Right lung (tissue), 2 donors: ENCODE measurements at regions not wholly inside any gene's neighbourhood (a gene's known extent, or its start where the extent isn't known, plus 50 kb on each side); places are given as distances from the start of the nearest gene placed in this dataset.

ENCODE experiments used
- DNase-seq, 2 donors: peaks; one replicate each; pipeline ENCODE4 v3.0.0-alpha.2; 2013

DNA sequence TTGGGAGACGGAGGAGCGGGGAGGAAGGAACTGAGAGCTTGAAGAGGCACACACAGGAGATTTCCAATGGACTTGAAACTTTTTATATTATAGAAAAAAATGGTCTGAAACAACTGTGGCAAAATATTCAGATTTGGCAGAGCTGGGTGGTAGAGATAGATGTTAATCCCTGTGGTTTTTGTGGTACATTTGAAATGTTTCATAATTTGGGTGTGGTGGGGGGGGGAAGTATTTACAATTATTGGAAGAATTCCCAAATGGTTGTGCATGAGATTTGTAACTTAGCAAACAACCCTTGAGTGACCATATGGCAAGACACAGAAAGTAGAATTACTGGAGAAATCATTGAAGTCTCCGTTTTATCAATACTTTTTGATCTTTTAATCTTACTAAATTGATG is 588.8 kb upstream of the PSMD7 start:
- no peak for DNase-seq

DNA sequence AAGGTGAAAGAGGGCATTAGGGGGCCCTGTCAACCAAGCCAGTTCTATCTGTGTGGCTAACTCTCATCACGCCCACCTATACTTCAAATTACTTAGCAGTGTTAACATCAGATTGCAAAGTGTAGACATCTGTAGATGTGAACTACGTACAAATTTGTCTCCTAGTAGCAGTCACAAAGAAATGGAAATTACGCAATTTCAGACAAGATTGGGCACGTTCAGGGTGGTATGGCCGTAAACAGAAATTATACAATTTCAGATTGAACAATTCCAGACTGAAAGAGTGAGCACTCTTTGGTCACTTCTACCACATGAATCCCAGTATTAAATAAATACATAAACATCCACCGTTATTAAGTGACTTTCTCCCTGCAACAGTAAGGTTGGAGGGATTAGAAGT is 592.7 kb upstream of the PSMD7 start:
- no peak for DNase-seq

DNA sequence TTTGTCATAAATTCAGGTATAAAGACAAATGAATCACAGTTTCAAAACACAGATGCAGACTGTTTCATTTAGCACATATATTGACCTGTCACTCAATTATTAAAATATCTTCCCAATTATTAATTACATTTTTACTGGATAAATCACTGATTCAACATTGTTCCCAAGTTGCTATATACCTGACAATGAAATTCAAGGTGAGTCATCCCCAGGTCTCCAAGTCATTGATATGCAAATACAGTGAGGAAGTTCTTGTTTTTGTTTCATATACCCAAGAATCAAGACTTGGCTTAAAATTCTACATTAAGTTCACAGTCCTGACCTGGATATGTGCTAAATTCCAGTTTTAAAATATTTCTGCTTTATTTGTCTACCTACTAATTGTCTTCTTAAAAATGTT is 599.3 kb upstream of the PSMD7 start:
- no peak for DNase-seq

DNA sequence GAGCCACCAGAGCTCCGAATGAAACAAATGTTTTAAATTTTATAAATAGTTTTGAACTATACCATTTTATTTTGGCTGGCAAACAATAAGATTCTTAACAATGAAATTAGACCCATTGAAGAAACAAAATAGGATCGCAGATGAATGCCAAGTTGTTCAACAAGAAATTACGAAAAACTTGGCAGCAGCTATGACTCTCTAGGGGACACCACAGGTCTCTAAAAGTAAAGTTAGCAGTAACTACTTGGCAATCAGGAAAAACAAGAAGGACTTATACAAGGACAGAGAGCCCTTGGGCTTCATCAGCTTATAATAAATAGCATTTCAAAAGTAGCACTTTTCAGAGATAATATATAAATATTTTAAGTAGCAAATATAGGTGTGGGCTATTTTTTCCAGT is 603.8 kb upstream of the PSMD7 start:
- no peak for DNase-seq

DNA sequence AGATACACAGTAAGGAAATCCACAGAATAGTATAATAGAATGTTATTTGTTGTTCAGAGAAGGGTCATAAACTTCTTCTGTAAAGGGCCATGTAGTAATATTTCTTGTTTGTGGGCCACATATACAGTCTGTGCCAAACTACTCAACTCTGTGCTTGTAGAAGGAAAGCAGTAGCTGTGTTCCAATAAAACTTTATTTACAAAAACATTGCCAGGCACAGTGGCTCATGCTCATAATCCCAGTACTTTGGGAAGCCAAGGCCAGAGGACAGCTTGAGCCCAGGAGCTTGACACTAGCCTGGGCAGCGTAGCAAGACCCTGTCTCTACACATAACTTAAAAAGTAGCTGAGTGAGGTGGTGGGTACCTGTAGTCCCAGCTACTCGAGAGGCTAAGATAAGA is 612.8 kb upstream of the PSMD7 start:
- DNase-seq, result no peak

DNA sequence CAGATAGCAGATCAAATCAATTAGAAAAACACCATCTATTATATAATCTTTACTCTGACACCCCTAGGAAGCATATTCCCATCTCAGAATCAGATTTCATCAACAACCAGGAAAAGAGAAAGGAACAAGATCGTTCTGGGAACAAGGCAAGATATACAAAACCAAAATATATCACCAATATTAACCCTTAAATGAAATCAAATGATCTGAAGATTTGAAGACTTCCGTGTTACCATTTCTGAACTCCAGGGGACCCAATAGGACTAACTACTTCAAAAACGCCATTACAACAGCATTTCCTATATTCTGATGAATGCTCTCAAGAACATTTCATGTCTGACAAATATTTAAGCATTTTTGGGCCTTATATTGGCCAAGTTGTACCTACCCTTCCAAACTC is 624.2 kb upstream of the ZFHX3 start:
- DNase-seq, result no peak

DNA sequence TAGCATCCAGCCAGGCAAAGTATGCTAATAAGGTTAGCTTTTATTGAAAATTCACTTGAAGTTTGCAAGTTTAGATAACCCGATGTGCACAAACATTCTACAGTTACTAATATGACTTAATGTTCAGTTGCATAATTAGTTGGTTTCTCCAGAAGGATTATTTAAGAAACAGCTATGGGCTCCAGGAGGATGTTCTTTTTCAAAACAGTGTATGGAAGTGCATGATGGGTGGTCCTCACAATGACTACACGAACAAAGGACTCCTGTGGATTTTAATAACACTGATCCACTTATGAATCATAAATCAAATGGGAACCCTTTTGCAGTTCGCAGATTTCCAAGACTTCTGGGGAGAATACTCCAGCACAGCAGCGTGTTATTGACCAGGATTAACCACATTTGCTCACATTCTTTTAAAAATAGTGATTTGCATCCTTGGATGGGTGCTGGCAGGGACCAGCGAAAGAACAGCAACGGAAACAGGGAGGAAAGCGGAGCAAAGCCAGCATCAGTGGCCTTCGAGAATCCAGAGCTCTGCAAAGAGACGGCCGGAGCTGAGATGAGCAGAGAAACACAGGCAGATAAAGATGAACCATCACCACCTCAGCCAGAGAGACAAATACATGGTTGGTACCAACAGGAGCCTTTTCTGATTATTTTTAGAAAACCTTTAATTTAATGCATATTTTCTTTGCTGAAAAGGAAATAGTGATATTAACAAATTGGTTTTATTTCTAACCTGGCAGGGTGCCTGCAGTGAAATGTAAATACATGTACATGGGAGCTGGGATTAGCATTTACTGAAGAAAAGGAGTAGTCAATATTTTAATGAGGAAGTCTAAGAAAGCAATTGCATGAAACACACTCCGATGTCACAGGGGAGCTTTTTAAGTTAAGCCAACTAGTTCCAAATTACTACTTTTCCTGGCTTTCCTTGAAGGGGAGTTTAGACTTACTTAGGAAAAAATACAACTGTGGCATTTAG is 623.2 kb upstream of the ZFHX3 start:
- peak; percentile 17 to 30 for DNase-seq

DNA sequence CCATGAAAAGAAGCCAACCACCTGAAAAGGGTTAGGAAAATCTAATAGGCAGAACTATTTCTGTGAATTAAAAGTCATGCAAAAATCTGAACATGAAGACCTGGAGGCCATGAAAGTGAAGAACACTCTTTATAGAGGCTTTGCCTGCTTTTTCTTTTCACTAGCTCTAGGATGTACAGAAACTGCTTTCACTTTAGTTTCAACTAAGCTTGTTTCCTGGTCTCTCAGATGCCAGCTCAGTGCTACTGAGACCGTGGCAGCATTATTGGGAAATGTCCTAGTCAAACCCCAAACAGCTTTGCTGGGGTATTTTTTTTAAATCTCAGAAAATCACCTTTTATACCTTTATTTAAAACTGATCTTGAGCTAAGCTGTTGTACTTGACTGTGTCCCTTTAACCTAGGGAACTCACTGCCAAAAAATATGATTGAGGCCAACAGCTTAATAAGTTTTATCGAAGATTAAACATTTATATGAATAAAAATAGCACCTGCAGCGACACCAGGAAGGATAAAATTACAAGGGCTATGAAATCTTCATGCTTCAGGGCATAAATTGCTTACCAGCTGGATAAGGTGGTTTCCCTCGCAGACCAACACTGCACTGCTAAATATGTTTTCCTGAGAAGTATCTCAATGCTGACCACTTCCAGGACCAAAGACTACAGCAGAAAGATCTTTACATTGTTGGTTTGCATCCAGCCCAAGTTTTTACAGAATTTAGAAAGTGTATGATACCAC is 621.8 kb upstream of the ZFHX3 start:
- DNase-seq, result no peak

DNA sequence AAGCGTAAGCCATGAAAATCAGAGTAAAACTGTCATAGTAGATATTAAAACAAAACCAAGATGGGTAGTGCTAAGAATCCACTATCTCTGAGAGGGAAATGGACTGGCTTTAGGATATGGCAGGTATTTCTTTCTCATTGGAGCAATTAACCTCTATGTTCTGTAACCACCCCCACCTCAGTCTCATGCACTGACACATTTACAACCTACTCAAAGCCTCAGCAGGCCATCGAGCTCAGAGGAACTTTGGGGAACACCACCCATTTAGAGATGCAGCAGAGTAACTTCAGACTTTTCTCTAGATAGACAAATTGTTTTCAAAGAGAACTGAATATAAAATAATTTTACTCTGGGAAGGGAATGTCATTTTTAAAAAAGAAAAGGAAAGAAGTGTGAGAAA is 615.8 kb upstream of the ZFHX3 start:
- DNase-seq, result no peak

DNA sequence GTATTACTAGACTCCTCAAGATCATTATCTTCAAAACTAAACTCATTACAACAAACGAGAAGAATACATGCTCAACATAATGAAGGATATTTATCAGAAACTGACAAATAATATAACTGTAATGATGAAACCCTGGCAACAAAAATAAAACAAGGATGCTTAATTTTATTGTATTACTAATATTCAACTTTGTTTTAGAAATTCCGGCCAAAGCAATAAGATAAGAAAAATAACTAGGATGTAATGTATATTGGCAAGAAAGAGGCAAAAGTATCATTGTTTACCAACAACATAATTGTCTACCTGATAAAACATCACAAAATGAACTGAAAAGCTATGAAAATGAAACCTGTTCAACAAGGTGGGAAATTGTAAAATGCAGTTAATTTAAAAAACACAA is 588.3 kb upstream of the ZFHX3 start:
- DNase-seq, result no peak

DNA sequence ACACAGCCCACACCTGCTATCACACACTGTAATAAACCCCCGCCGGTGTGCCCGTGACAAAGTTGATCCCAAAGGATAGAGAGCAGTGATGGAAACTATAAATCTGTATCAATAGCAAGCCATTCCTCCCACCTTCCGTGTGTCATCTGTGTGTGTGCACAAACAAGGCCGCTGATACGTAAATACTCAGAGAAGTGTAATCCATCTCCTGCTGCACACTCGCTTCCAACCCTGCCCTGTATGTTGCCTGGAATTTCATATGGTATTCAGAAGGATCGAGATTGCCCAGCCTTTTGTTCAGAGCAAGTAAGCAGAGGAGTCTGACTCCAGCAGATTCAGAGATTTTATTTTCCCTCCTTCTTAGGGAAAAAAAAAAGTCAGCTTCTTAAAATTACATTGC is 581.1 kb upstream of the ZFHX3 start:
- no peak for DNase-seq

DNA sequence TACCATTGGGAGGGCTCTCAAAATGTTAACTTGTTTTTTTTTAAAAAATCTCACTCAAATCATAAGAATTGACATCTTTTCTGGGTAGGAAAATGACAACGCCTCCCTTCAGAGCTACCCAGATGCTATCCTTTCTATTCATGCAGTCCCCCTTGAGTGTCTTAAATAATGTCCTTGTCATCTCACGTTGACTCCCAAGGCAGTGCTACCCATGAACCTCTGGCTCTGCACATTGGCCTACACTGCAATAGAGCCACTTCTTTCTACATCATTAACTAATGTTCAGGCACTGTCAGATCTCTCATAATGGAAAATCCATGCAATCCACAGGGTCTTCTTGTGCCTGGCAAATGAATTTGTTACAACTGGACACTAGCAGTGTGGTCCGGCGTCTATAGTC is 569.8 kb upstream of the ZFHX3 start:
- no peak for DNase-seq

DNA sequence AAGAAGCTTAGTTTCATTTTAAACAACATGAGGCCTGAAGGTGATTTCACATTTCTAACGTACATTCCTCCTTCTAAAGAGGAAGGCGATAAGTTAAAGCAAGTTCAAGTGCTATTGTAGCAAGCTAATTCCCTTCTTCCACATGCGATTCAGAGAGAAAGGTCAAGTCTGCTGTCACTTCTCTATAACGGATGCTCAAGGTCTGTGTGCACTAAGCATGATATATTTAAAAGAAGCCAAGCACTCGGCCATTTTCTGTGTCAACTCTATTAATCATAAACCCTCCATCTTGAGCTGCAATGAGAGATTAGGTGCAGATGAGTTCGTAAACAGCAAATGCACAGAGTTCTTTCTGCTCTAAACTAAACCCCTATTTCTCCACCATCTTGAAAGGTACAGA is 568.8 kb upstream of the ZFHX3 start:
- no peak for DNase-seq

DNA sequence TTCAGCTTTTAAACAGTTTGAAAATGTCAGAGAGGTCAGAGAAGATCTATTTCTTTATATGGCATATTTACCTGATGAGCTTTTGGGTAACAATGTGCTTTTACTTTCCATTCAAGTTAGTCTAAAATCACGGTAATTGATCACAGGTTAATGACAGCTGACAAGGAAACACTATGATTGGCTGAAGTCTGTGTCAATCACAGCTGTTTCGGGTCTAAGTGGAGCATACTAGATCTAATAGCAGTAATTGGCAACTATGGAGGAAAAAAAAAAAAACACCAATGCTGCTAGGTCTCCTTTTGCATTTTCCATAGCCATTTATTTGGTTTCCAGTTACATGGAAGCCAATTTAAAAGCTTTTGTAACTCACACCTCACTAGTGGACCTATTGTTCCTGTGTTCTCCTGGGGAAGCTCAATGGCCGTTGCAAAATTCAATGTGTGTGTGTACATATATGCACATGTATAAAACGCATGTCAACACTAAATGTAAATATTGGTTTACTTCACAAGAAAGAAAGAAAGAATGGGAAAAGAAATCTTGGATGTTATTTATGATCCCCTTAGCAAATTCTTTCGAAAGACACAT is 568.3 kb upstream of the ZFHX3 start:
- DNase-seq, result peak in 1 of 2 donors; percentile 19

DNA sequence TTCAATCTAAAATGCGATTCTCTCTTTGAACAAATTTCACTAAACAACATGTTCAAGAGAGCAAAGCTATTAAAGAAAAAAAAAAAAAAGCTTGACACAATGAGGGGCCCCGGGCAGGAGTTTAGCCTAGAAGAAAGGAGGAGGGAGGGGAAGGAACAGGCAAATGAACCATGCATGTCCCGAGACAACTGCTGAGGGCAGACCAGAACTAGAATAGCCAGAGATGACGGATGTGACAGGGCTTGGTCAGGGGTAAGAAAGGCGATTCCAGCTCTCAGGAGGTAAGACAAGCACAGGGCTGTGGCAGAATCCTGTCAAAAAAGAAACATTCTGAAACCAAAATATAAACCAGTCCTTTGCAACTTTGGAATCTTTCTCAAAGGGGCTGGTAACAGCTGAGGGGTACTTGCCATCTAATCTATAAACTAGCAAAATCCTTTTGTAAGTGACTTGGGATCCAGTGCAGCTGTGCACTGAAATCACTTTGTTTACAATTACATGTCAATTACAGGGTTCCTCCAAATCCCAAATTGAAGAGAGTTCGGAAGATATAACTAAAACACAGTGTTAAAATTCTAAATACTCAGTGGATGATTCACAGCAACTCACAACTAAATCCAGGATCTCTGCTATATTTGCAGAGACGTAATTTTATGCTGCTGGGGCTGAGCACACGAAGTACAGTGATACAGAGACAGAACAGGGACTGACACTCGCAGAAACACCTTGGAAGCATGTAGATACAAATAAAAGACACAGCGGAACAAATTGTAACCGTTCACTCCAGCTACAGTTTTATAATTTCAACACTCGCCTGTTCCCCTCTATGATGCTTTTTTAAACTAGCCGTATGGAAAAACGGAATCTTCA is 567.4 kb upstream of the ZFHX3 start:
- peak; percentile 16 to 20 for DNase-seq

DNA sequence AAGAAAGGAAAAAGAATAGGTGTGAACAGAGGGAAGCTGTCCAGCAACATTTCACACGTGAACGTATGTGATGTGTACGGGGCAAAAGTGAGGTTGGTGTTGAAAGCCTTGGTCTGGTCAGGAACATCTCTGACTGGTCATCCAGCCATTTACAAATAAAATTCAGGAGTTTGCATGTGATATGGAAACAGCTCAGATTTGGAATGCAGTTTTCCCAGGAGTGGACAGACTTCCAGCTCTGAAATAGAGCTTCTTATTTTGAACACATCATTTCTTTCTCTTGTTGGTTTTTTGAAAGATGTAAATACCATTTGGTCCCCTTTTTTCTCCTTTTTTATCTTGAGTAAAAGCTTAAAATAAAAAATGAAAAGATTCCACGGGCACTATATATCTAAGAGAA is 566.2 kb upstream of the ZFHX3 start:
- no peak for DNase-seq

DNA sequence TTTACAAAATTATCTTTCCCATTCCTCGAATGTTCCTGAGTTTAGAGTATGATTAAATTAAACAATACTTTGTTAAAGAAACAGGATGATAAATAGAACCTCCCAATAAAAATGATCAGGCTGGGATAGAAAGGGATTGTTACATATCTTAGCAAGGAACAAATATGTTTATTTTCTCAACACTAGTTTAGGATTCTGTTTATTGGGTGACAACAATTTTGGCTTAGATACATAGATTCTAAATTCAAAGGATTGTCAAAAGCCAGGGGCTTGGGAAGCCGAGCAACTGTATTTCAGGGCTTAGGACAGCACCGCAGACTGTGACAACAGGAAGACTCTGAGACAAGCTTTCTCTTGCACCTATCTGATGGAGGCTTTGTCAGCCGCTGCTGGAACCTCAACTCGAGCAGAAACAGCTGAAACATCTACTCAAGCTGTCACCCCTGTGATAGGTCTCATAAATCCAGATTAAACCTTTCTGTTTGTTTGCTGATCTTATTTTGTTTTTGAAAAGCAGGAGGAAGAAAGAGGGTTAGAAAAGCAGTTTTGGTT is 562.8 kb upstream of the ZFHX3 start:
- DNase-seq, result no peak

DNA sequence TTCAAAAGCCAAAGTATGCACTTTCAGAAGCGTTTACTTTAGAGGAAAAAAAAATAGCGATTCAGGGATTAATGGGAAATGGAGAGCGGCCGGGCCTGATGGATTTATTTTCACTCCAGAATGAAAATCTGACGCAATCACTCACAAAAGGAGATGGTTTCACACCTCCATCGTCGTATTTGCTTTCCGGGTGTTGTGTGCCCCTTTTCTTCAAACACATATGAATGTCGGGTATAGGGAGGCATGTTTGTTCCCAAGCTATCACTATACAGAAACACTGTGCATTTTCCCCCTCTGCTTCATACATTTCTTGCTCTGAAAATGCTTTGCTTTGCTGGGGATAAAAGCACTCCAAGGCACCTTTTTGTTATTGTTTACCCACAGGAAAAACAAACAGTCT is 562.2 kb upstream of the ZFHX3 start:
- DNase-seq, result no peak

DNA sequence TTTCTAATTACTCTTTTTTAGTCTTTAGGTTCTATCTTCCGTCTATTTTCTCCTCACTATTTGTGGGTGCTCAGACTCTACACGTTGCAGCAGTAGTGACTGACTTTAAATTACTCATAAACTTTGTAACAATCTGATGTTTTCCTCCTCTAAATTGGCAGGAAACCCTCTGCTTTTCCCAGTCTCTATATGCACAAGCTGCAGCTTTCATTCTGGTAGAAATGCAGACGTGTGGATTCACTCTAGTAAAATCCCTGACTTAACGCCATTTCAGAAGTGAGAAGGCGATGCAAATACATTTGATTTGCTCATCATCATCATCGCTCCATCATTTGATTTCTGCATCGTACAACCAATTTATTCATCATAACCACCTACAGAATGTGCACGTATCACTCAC is 561.0 kb upstream of the ZFHX3 start:
- no peak for DNase-seq

DNA sequence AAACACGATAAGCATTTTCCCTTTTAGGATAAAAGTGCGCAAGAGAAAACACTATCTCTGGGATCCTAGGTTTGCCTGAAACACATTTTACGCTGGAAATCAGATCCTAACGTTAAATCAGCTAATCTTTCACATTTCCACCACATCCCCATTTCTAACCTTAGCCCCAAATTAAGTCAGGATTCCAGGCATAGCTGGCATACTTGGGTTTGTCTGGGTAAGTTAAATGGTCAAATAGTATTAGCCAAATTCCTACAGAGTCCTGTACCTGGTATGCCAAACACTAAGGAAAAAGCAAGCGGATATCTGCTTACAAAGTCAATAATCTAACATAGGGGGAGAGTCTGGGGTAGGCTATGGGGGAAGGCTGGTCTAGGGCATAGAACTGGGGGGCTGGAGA is 557.4 kb upstream of the ZFHX3 start:
- no peak for DNase-seq

DNA sequence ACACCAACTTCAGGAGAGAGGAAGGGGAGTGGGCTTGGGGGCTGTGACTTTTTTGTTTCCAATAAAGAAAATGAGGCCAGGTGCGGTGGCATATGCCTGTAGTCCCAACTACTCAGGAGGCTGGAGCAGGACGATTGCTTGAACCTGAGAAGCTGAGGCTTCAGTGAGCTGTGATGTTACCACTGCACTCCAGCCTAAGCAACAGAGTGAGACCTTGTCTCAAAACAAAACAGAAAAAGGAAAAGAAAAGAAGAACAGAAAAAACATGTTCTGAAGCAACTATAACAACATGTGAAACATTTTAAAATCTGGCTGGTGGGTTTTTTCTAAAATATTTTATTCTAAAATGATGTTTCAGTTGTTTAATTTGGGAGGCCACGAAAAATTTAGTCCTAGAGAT is 554.0 kb upstream of the ZFHX3 start:
- DNase-seq, result no peak

DNA sequence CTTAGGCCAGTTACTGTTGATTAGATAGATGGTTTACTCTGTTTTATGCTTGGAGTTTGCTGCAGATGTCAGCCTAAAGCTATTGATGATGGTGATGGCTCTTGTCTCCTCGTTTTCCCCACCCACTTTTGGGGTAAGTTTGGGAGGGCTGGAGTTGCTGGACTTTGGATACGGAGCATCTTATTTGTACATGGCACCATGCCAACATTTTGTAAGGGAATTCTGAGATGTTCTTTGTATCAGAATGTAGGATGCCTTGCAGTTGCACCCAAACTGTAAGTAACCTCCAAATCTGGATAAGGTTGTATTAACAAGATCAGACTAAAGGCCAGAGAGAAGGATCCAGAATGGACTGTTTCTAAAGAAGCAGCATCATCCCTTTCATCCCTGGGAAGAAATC is 551.9 kb upstream of the ZFHX3 start:
- DNase-seq, result peak; percentile 19 to 37
